T47D (cell line): ENCODE measurements at regions not wholly inside any gene's neighbourhood (a gene's known extent, or its start where the extent isn't known, plus 50 kb on each side); places are given as distances from the start of the nearest gene placed in this dataset.
"Not testable (repeated sequence)": the region's sequence is repeated elsewhere in the genome, so short reads cannot be mapped to it uniquely, and the experiment has no call there.

ENCODE experiments used
- DNase-seq, 2 experiments: peaks; one replicate each; pipeline versions ENCODE4 v3.0.0 to v3.0.0-alpha.2; 2011 to 2012; ENCODE audit warnings: low read depth in 1 of 2, low spot score in 1 of 2
- JUND ChIP-seq: IDR thresholded peaks from 2 replicates; pipeline ENCODE4 v1.6.1; 2012; ENCODE audit warnings: low read depth
- in situ Hi-C: cut with HindIII; loops from 2 replicates; pipeline ENCODE4 v1.10.0; 2016; ENCODE audit warnings: low sequenced_read_pairs, low pct_unique_long_range_greater_than_20kb

DNA sequence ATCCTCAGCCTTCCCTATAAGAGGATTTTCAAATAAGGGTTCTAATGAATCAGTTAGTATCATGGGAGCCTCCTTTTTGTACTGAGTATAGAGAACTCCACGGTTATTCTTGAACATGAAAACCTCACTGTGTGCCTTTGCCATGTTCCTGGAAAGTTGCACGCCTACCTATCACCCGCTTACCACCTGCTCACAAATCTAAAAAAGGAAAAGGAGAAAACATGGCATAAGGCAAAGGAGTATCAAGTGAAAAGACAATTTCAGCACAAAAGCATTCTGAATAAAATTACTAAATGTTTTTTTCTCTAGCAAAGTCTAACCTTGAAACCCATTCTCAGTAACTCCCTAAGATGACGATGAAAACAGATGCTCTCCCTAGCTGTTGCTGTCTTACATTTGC is 511.8 kb upstream of the API5 start:
- in situ Hi-C loops = no loop called here
- TF ChIP-seq JUND = no peak

DNA sequence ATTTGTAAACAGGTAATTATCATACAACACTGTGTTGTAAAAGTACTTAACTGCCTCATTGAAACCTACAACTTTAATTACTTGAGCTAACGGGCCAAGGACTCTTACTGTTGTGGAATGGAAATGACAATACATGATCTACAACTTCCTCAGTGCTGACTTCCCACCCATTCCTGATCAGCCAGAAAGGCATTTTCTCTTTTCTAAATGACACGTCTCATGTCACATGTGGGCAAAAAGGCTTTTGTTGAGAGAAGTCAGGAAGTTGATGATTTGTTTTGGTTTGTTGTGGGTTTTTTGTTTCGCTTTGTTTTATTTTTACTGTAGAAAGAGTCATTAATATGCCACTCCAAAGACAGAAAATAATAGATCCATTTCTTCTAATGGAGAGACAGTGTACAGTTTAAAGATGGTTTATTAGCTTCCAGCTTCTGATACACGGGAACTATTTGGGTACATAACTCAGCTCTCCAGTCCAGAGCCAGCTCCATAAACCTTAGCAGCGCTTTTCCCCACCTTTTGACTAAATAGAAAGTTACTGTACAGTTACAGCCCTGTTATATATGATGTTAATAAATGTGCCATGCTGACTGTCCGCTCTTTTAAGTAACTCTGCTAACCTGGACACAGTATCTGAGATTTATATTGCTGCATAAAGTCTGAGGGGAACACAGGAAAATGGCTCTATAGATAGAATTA is 509.4 kb upstream of the API5 start:
- in situ Hi-C loops = no loop called here
- no peak for DNase-seq
- TF ChIP-seq JUND = no peak

More for the DNA sequence above, 511.8 kb upstream of the API5 start:
- no peak for DNase-seq

DNA sequence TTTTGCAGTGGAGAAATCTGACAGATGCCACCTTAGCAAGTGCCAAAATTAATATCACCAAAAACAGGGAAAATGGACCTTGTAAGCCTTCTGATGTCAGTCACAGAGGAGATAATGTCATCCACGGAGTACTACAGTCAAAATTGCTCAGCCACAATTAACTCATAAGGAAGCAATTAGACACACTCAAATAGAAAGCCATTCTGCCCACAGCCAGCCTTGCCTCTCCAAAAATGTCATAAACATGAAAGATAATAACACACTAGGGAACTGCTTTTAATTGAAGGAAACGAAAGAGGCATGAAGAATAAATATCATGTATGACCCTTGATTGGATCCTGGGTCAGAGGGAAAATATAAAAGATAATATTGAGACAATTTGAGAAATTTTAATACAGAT is 505.6 kb upstream of the API5 start:
- in situ Hi-C loops = no loop called here
- DNase-seq = no peak
- TF ChIP-seq JUND = no peak

- no peak for TF ChIP-seq JUND
- in situ Hi-C loops = no loop called here
- no peak for DNase-seq
Measured at GRCh38 chr11:42812361-42812760, 499.4 kb upstream of the API5 start.

DNA sequence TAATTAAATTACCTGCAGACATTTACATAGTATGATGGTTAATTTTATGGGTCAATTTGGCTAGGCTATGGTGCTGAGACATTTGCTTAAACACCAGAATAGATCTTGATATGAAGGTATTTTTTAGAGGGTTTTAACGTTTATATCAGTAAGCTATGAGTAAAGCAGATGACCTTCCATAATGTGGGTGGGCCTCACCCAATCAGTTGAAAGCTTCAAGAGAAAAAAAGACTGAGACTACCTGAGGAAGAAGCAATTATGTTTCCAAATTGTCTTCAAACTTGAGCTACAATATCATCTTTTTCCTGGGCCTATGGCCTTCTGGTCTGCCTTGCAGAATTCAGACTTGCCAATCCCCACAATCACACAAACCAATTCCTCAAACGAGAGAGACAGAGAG is 498.8 kb upstream of the API5 start:
- no peak for TF ChIP-seq JUND
- DNase-seq = no peak
- in situ Hi-C loops = no loop called here

- no peak for DNase-seq
- in situ Hi-C loops = no loop called here
- TF ChIP-seq JUND = no peak
Measured at GRCh38 chr11:42816471-42816870, 495.3 kb upstream of the API5 start.

DNA sequence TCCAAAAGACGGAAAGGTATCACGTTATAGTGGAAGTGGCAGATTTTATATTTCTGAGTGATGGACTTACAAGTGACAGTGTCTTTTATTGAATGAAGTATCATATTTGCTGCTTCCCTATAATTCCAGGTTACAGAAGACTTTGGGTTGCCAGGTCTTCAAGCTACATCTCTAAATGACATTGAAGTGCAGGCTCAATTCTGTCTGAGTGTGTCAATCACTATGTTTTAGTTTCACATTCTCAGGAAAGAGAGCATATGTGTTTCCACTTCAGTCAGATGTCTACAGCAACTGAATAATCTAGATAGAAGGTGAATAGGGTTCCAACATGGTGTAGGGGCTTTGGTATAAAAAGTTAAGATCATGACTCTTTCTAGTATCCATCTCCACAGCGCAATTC is 492.7 kb upstream of the API5 start:
- in situ Hi-C loops = no loop called here
- no peak for TF ChIP-seq JUND
- DNase-seq = no peak

GRCh38 chr11:42822188-42822587 is 489.6 kb upstream of the API5 start:
- DNase-seq, in situ Hi-C loops: not testable (repeated sequence)

DNA sequence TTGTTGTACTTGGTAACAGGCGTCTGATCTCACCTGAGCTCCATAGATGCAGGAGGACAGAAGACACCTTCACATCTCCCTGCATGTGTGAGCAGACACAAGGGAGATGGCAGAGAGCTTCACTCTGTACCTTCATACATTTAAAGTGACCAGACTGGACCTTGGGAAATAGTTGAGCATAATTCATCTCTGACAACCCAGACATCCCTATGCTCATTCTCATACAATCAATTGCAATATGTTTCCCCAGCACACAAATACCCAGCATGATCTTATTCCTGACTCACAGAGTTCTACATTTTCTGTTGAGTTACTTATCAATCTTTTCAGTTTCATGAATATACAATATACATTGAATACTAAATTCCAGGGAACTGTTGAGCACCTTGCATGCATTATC is 488.2 kb upstream of the API5 start:
- in situ Hi-C loops = no loop called here
- no peak for DNase-seq
- TF ChIP-seq JUND = no peak

- no peak for TF ChIP-seq JUND
- in situ Hi-C loops = no loop called here
- no peak for DNase-seq
Measured at GRCh38 chr11:42824067-42824466, 487.7 kb upstream of the API5 start.

DNA sequence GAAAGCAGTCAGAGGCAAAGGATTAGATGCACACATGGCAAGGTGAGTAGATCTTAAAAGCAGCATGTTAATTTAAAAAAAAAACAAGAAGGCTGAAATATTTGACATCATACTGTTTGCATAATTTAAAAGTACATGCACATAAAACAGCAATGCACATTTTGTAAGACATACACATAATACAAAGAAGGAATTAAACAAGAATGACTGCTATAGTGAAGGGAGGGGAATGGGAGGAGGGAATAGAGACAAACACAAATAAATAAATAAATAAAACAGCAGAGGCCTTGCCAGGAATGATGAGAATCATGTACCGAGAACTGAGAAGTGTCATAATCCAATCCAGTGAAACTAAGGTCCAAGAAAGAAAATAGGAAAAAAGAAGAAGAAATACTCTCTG is 486.2 kb upstream of the API5 start:
- no peak for DNase-seq
- in situ Hi-C loops = no loop called here
- no peak for TF ChIP-seq JUND

- no peak for TF ChIP-seq JUND
- in situ Hi-C loops = no loop called here
- DNase-seq = no peak
Measured at GRCh38 chr11:42827845-42828244, 484.0 kb upstream of the API5 start.

GRCh38 chr11:42837994-42838393 is 473.8 kb upstream of the API5 start:
- no peak for DNase-seq

DNA sequence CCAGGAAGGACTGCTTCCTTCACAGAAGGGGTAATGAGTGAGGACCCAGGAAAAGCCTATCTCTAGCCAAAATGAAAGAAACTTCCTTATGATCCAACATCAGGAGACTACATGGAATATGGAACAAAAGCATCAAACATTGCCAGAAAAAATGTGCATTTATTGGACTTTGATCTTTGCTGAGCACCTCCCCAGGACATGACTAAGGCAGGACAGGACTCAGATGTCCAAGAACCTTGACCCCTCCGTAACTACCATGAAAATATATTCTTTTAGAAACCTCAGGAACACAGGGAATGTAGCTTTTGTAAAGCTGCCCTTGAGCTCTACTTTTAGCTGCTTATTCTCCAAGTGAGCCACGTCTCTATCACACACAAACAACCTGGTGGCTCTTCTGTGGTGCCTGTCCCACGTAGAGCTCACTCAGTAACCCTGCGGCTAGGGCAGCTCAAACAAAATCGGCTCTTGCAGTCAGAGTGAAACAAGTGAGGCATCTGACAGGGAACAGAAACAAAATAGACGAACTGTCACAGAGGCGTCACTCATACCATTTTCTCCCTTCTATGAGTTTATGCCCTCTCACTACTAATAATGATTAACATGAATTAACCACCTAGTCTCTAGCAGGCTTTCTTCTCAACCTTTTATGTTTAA is 471.5 kb upstream of the API5 start:
- TF ChIP-seq JUND = no peak
- DNase-seq = no peak
- in situ Hi-C loops = no loop called here

More at GRCh38 chr11:42837994-42838393, 473.8 kb upstream of the API5 start:
- no peak for TF ChIP-seq JUND
- in situ Hi-C loops = no loop called here
